OCI-LY1 (cell line): ENCODE measurements at regions not wholly inside any gene's neighbourhood (a gene's known extent, or its start where the extent isn't known, plus 50 kb on each side); places are given as distances from the start of the nearest gene placed in this dataset.

Source experiments
- H2AFZ ChIP-seq: fragments of 200-600 bp; sonication (generic), shearing (Covaris generic); 2 replicates; pipeline ENCODE4 v1.6.0; 2014; ENCODE audit warnings: antibody characterized with exemption, mild to moderate bottlenecking, low read length
- H3F3A ChIP-seq: fragments of 200-600 bp; sonication (generic), shearing (Covaris generic); 2 replicates; pipeline ENCODE4 v1.6.0; 2014; ENCODE audit warnings: mild to moderate bottlenecking, antibody characterized with exemption, low read length, moderate library complexity; ENCODE audit not compliant: insufficient read depth
- H3K27ac ChIP-seq: fragments of 200-600 bp; sonication (generic); 2 replicates; pipeline ENCODE4 v1.5.1; 2014; ENCODE audit warnings: low read length, mixed run types, mild to moderate bottlenecking, low read depth; ENCODE audit not compliant: poor library complexity, severe bottlenecking
- H3K27me3 ChIP-seq: fragments of 200-600 bp; sonication (generic); 2 replicates; pipeline ENCODE4 v1.6.0; 2014; ENCODE audit warnings: antibody characterized with exemption, mild to moderate bottlenecking, low read length, moderate library complexity; ENCODE audit not compliant: insufficient read depth
- H3K36me3 ChIP-seq: fragments of 200-600 bp; sonication (generic); 2 replicates; pipeline ENCODE4 v1.6.1; 2014; ENCODE audit warnings: mild to moderate bottlenecking, antibody characterized with exemption, low read length, moderate library complexity, mixed read lengths; ENCODE audit not compliant: insufficient read depth
- H3K4me1 ChIP-seq: fragments of 200-600 bp; sonication (generic); 2 replicates; pipeline ENCODE4 v1.5.1; 2014; ENCODE audit warnings: mild to moderate bottlenecking, low read length, moderate library complexity; ENCODE audit not compliant: insufficient read depth, severe bottlenecking
- H3K4me2 ChIP-seq: fragments of 200-600 bp; sonication (generic), shearing (Covaris generic); 2 replicates; pipeline ENCODE4 v1.6.1; 2014; ENCODE audit warnings: low read length
- H3K4me3 ChIP-seq: fragments of 200-600 bp; sonication (generic); 2 replicates; pipeline ENCODE4 v1.5.1; 2014; ENCODE audit warnings: low read length, low read depth, mild to moderate bottlenecking, mixed read lengths; ENCODE audit not compliant: poor library complexity, severe bottlenecking
- H3K79me2 ChIP-seq: fragments of 200-600 bp; shearing (Covaris generic); 2 replicates; pipeline ENCODE4 v1.6.1; 2016; ENCODE audit warnings: mixed run types, low read length, mixed read lengths; ENCODE audit not compliant: insufficient read depth
- H3K9ac ChIP-seq: fragments of 200-600 bp; sonication (generic), shearing (Covaris generic); 2 replicates; pipeline ENCODE4 v1.6.1; 2014; ENCODE audit warnings: mild to moderate bottlenecking, low read length, mixed read lengths
- H3K9me2 ChIP-seq: fragments of 200-600 bp; sonication (generic), shearing (Covaris generic); 2 replicates; pipeline ENCODE4 v1.6.1; 2014; ENCODE audit warnings: low read depth, mild to moderate bottlenecking, low read length, mixed read lengths
- H3K9me3 ChIP-seq: fragments of 200-600 bp; shearing (Covaris generic); 2 replicates; pipeline ENCODE4 v1.6.1; 2014; ENCODE audit warnings: low read length, mixed read lengths
- H4K20me1 ChIP-seq: fragments of 200-600 bp; sonication (generic), shearing (Covaris generic); 2 replicates; pipeline ENCODE4 v1.6.0; 2016; ENCODE audit warnings: mild to moderate bottlenecking, low read length; ENCODE audit not compliant: insufficient read depth
- EZH2 ChIP-seq: fragments of 200-600 bp; sonication (generic), shearing (Covaris generic); IDR thresholded peaks from 2 replicates; pipeline ENCODE4 v1.8.0; 2017; ENCODE audit warnings: borderline replicate concordance, mixed run types, mild to moderate bottlenecking, antibody characterized with exemption, low read length, moderate library complexity, mixed read lengths
- TF ChIP-seq, protein P1 (sequence below): fragments of 200-600 bp; sonication (generic), shearing (Covaris generic); IDR thresholded peaks from 2 replicates; pipeline ENCODE4 v1.5.1; 2017; ENCODE audit warnings: mild to moderate bottlenecking, antibody characterized with exemption, low read length, moderate library complexity, mixed read lengths

DNA sequence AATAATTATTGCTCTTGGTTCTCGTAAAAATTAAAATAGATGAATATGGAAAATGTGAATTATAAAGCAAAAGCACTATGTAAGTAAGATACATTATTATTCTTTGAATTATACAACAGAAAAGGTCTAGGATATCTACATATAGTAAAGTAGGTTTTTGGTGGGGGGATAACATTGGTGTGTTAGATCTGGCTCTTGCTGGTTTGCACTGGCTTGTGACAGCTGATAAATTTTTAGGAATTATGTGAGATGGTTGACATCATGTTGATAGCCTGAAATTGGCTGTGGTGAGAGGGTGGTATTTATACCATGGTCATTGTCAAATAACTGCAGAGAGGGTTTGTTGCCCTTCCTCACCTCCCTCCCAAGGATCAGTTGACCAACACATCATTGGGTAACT is 50.7 kb upstream of the BTG1 start:
- H3K4me3 ChIP-seq = no peak overlapping the region
- TF ChIP-seq EZH2 = no peak
- TF ChIP-seq, protein P1, sequence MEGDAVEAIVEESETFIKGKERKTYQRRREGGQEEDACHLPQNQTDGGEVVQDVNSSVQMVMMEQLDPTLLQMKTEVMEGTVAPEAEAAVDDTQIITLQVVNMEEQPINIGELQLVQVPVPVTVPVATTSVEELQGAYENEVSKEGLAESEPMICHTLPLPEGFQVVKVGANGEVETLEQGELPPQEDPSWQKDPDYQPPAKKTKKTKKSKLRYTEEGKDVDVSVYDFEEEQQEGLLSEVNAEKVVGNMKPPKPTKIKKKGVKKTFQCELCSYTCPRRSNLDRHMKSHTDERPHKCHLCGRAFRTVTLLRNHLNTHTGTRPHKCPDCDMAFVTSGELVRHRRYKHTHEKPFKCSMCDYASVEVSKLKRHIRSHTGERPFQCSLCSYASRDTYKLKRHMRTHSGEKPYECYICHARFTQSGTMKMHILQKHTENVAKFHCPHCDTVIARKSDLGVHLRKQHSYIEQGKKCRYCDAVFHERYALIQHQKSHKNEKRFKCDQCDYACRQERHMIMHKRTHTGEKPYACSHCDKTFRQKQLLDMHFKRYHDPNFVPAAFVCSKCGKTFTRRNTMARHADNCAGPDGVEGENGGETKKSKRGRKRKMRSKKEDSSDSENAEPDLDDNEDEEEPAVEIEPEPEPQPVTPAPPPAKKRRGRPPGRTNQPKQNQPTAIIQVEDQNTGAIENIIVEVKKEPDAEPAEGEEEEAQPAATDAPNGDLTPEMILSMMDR = no peak
- no peak overlapping the region for H3K9ac ChIP-seq
- no peaks in the 10 kb centered on the region for H3K9me2 ChIP-seq
- H3K36me3 ChIP-seq = no peaks in the 10 kb centered on the region
- H3K4me1 ChIP-seq = peaks cover 8% of the 10 kb centered on the region
- no peak overlapping the region for H3K27ac ChIP-seq
- H3K9me3 ChIP-seq = peaks cover 5% of the 10 kb centered on the region
- H3K27me3 ChIP-seq = no peaks in the 10 kb centered on the region
- H3K4me2 ChIP-seq = no peak overlapping the region
- H4K20me1 ChIP-seq = no peaks in the 10 kb centered on the region
- no peaks in the 10 kb centered on the region for H3F3A ChIP-seq
- no peaks in the 10 kb centered on the region for H3K79me2 ChIP-seq
- H2AFZ ChIP-seq = no peak overlapping the region
